ENCODE measurements at regions not wholly inside any gene's neighbourhood (a gene's known extent, or its start where the extent isn't known, plus 50 kb on each side); places are given as distances from the start of the nearest gene placed in this dataset.

DNA sequence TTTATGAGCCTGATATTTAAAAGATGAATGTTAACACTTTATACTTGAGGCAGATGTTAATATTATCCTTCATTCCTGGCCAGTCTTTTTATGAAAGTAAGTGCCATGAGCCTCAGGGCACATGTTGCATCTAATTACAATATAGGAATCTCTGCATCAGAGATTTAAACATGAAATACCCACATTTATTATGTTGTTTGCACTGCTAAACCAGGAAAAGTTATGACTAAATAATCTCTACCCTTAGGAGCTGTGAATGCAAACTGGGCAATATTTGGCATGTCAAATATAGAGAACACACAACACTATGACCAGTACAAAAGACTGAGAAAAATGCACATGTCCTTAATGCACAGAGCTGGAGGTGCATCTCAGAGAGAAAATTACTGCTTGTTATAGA, 526.1 kb upstream of the GRAMD2B start:
- Histone ChIP-seq H3K4me2 (ENCODE audit: low read length) (no peak overlapping the region), H2AFZ (ENCODE audit: low read length) (no peak overlapping the region), H3K9me3 (ENCODE audit: low read length) (no peaks in the 10 kb centered on the region), H3K4me3 (ENCODE audit: low read depth, low read length, poor library complexity, severe bottlenecking) (no peak overlapping the region), H3K4me1 (ENCODE audit: insufficient read depth, low read length, poor library complexity, severe bottlenecking) (no peaks in the 10 kb centered on the region), H3K36me3 (ENCODE audit: insufficient read depth, low read length) (no peaks in the 10 kb centered on the region), H3K9me2 (ENCODE audit: insufficient read depth, low read length) (no peaks in the 10 kb centered on the region), H3K79me2 (ENCODE audit: insufficient read depth, low read depth, low read length) (no peaks in the 10 kb centered on the region), H4K20me1 (ENCODE audit: insufficient read depth, low read length) (no peaks in the 10 kb centered on the region), H3K27ac (ENCODE audit: low read depth, low read length, poor library complexity, severe bottlenecking) (no peak overlapping the region)
- TF ChIP-seq CTCF (conservative IDR thresholded peaks at IDR 0.05; ENCODE audit: low read length) (no peak), EZH2phosphoT487 (IDR thresholded peaks at IDR 0.05; ENCODE audit: borderline replicate concordance, low read depth, low read length) (no peak)
- intact Hi-C loops (cut with micrococcal nuclease; ENCODE audit: unreplicated experiment) = no loop called here
- no peak for DNase-seq (ENCODE audit: low spot score)
- BruUV-seq (replicated peaks) = no TSS peak
- CTCF ChIA-PET (ENCODE audit: unreplicated experiment) = no interaction called here
- POLR2A ChIA-PET = interaction anchor here (1.2 kb wide), 1 partner anchor 33 kb away, joined by 4 read pairs; no protein-coding TSS in a partner anchor

DNA sequence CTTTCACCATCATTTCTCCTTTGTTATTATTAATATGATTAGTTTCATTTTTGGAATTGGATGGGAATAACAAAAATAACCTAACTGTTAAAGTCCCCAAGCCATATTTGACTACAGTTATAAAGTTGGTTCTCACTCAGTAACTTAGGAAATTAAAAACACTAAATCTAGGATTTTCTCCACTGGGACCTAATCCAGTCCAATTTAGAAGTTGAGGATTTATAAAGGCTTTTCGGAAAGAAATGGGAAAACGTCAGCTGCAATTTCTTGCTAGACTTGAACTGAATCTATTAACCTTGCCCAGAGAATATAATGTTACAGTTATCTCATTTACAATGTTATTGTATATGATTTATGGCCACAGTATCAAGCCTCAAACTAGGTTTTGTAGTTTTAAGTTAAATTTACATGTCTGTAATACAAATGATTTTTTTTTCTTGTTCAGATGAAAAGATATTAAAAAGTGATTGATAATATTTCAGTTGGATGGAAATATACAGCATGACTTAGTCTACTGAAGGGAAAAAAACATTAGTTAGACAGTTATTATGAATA, 524.3 kb upstream of the GRAMD2B start:
- Histone ChIP-seq H3K4me1 (ENCODE audit: insufficient read depth, low read length, poor library complexity, severe bottlenecking) (no peaks in the 10 kb centered on the region), H3K79me2 (ENCODE audit: insufficient read depth, low read depth, low read length) (no peaks in the 10 kb centered on the region), H3K9me3 (ENCODE audit: low read length) (no peaks in the 10 kb centered on the region), H2AFZ (ENCODE audit: low read length) (no peak overlapping the region), H3K9me2 (ENCODE audit: insufficient read depth, low read length) (no peaks in the 10 kb centered on the region), H3K27ac (ENCODE audit: low read depth, low read length, poor library complexity, severe bottlenecking) (no peak overlapping the region), H3K36me3 (ENCODE audit: insufficient read depth, low read length) (no peaks in the 10 kb centered on the region), H3K4me3 (ENCODE audit: low read depth, low read length, poor library complexity, severe bottlenecking) (no peak overlapping the region), H3K4me2 (ENCODE audit: low read length) (no peak overlapping the region), H4K20me1 (ENCODE audit: insufficient read depth, low read length) (no peaks in the 10 kb centered on the region)
- intact Hi-C loops (cut with micrococcal nuclease; ENCODE audit: unreplicated experiment) = no loop called here
- POLR2A ChIA-PET = no interaction called here
- TF ChIP-seq EZH2phosphoT487 (IDR thresholded peaks at IDR 0.05; ENCODE audit: borderline replicate concordance, low read depth, low read length) = no peak
- CTCF ChIA-PET (ENCODE audit: unreplicated experiment) = no interaction called here
- no TSS peak for BruUV-seq (replicated peaks)
- no peak for DNase-seq (ENCODE audit: low spot score)

DNA sequence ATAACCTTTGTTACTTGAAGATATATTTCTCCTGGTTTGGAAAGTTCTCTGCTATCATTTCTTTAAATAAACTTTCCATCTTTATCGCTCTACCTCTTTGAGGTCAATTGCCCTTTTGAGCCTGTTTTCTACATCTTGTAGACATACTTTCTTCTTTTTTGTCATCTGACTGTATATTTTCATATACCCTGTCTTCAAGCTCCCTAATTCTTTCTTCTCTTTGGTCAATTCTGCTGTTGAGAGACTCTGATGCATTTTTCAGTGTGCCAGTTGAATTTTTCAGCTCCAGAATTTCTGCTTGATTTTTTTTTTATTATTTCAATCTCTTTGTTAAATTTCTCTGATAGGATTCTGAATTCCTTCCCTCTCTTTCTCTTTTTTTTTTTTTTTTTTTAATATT, 511.2 kb upstream of the GRAMD2B start:
- no peak for TF ChIP-seq CTCF (conservative IDR thresholded peaks at IDR 0.05; ENCODE audit: low read length)
- TF ChIP-seq EZH2phosphoT487 (IDR thresholded peaks at IDR 0.05; ENCODE audit: borderline replicate concordance, low read depth, low read length) = no peak
- Histone ChIP-seq H3K4me3 (ENCODE audit: low read depth, low read length, poor library complexity, severe bottlenecking) (no peak overlapping the region), H3K9me3 (ENCODE audit: low read length) (no peaks in the 10 kb centered on the region), H3K9me2 (ENCODE audit: insufficient read depth, low read length) (no peaks in the 10 kb centered on the region), H2AFZ (ENCODE audit: low read length) (no peak overlapping the region), H3K36me3 (ENCODE audit: insufficient read depth, low read length) (no peaks in the 10 kb centered on the region), H3K27ac (ENCODE audit: low read depth, low read length, poor library complexity, severe bottlenecking) (no peak overlapping the region), H3K79me2 (ENCODE audit: insufficient read depth, low read depth, low read length) (no peaks in the 10 kb centered on the region), H3K4me2 (ENCODE audit: low read length) (no peak overlapping the region), H3K4me1 (ENCODE audit: insufficient read depth, low read length, poor library complexity, severe bottlenecking) (no peaks in the 10 kb centered on the region), H4K20me1 (ENCODE audit: insufficient read depth, low read length) (no peaks in the 10 kb centered on the region)
- intact Hi-C loops (cut with micrococcal nuclease; ENCODE audit: unreplicated experiment) = no loop called here
- no peak for DNase-seq (ENCODE audit: low spot score)
- ChIA-PET CTCF (ENCODE audit: unreplicated experiment) (no interaction called here), POLR2A (interaction anchor here (0.5 to 0.7 kb wide), 5 partner anchors 97 to 1284 kb away, joined by 3 to 4 read pairs (median 3); no protein-coding TSS in a partner anchor)
- BruUV-seq (replicated peaks) = no TSS peak
